Upper lobe of left lung (tissue), 6 donors: ENCODE measurements at regions not wholly inside any gene's neighbourhood (a gene's known extent, or its start where the extent isn't known, plus 50 kb on each side); places are given as distances from the start of the nearest gene placed in this dataset.

Source experiments
- ATAC-seq, 2 donors: fragments of 200-7000 bp; cut with Tn5 transposase; one replicate each; pipeline ENCODE4 v1.9.1; 2022; ENCODE audit warnings: mild to moderate bottlenecking in 2 of 2, moderate library complexity in 2 of 2; ENCODE audit not compliant: low FRiP score in 2 of 2
- DNase-seq, 2 donors: peaks; one replicate each; pipeline ENCODE4 v3.0.0-alpha.2; 2019 to 2020
- H3K27ac ChIP-seq, 4 donors: fragments of 200-600 bp; sonication (generic); one replicate each; pipeline ENCODE4 v1.5.1; 2016 to 2019
- H3K27me3 ChIP-seq, 4 donors: fragments of 200-600 bp; sonication (generic); one replicate each; pipeline ENCODE4 v1.5.1; 2017 to 2019
- H3K36me3 ChIP-seq, 4 donors: fragments of 200-600 bp; sonication (generic); one replicate each; pipeline ENCODE4 v1.5.1; 2016 to 2019
- H3K4me1 ChIP-seq, 4 donors: fragments of 200-600 bp; sonication (generic); one replicate each; pipeline ENCODE4 v1.5.1; 2018 to 2019
- H3K4me3 ChIP-seq, 4 donors: fragments of 200-600 bp; sonication (generic); one replicate each; pipeline ENCODE4 v1.5.1; 2017 to 2019; ENCODE audit warnings: mild to moderate bottlenecking in 2 of 4, moderate library complexity in 1 of 4
- H3K9me3 ChIP-seq, 4 donors: fragments of 200-600 bp; sonication (generic); one replicate each; pipeline ENCODE4 v1.5.1; 2018 to 2019
- EP300 ChIP-seq, 4 donors: sonication (generic); formaldehyde crosslinking; IDR thresholded peaks; one replicate each; pipeline ENCODE4 v1.5.1; 2017; ENCODE audit warnings: antibody characterized with exemption in 4 of 4, control low read depth in 2 of 4
- POLR2A ChIP-seq, 4 donors: fragments of 450-650 bp; IDR thresholded peaks; one replicate each; pipeline ENCODE4 v1.5.1; 2016 to 2017; ENCODE audit warnings: antibody characterized with exemption in 4 of 4, mild to moderate bottlenecking in 2 of 4
- POLR2AphosphoS5 ChIP-seq, 2 donors: sonication (generic); formaldehyde crosslinking; IDR thresholded peaks; one replicate each; pipeline ENCODE4 v1.5.1; 2017; ENCODE audit warnings: antibody characterized with exemption in 2 of 2
- WGBS, 2 donors: methylation state at CpG; one replicate each; pipeline ENCODE4 v1.1.5; 2017 to 2018; 5-methylcytosine and 5-hydroxymethylcytosine counted together
- TF ChIP-seq, protein P1 (sequence below), 6 experiments: fragments of 450-650 bp in 4 of 6; fragments of 200-600 bp in 2 of 6; sonication (generic) in 2 of 6; IDR thresholded peaks; one replicate each; pipeline ENCODE4 v1.5.1; 2016 to 2019; ENCODE audit warnings: antibody characterized with exemption in 6 of 6
- donor health status: DM: no; HTN: no; CAD: no; lungs with moderate emphysema.
- donor health status: DM: no; HTN: yes; CAD: no; lungs with severe emphysema.

DNA sequence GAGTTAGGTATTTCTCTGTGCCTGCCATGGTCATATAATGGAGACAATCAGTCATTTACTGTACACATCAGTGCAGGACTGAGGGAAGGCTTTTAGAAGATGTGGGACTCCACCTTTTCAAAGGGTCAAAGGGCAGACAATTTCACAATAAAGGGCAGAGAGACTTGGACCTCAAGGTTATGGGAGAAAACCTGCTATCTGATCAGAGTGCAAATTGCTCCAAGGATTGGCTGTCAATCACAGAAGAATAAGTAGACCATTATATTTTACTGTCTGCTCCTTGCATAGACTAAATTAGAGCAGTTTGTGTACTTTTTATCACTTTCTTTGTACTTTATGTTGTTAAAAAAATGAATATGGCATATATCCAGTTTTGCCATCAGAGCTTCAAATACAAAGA, 314.9 kb upstream of the ATP11B start:
- no peak overlapping the region for H3K4me3 ChIP-seq
- H3K27ac ChIP-seq = no peak overlapping the region
- H3K27me3 ChIP-seq = no peaks in the 10 kb centered on the region
- H3K4me1 ChIP-seq = no peaks in the 10 kb centered on the region
- no peaks in the 10 kb centered on the region for H3K36me3 ChIP-seq
- no peak for TF ChIP-seq POLR2A (IDR thresholded peaks at IDR 0.05)
- TF ChIP-seq, protein P1, sequence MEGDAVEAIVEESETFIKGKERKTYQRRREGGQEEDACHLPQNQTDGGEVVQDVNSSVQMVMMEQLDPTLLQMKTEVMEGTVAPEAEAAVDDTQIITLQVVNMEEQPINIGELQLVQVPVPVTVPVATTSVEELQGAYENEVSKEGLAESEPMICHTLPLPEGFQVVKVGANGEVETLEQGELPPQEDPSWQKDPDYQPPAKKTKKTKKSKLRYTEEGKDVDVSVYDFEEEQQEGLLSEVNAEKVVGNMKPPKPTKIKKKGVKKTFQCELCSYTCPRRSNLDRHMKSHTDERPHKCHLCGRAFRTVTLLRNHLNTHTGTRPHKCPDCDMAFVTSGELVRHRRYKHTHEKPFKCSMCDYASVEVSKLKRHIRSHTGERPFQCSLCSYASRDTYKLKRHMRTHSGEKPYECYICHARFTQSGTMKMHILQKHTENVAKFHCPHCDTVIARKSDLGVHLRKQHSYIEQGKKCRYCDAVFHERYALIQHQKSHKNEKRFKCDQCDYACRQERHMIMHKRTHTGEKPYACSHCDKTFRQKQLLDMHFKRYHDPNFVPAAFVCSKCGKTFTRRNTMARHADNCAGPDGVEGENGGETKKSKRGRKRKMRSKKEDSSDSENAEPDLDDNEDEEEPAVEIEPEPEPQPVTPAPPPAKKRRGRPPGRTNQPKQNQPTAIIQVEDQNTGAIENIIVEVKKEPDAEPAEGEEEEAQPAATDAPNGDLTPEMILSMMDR (IDR thresholded peaks at IDR 0.05) = no peak
- TF ChIP-seq EP300 (IDR thresholded peaks at IDR 0.05) = no peak
- TF ChIP-seq POLR2AphosphoS5 (IDR thresholded peaks at IDR 0.05) = no peak
- no peak for ATAC-seq
- no peaks in the 10 kb centered on the region for H3K9me3 ChIP-seq
- no peak for DNase-seq

DNA sequence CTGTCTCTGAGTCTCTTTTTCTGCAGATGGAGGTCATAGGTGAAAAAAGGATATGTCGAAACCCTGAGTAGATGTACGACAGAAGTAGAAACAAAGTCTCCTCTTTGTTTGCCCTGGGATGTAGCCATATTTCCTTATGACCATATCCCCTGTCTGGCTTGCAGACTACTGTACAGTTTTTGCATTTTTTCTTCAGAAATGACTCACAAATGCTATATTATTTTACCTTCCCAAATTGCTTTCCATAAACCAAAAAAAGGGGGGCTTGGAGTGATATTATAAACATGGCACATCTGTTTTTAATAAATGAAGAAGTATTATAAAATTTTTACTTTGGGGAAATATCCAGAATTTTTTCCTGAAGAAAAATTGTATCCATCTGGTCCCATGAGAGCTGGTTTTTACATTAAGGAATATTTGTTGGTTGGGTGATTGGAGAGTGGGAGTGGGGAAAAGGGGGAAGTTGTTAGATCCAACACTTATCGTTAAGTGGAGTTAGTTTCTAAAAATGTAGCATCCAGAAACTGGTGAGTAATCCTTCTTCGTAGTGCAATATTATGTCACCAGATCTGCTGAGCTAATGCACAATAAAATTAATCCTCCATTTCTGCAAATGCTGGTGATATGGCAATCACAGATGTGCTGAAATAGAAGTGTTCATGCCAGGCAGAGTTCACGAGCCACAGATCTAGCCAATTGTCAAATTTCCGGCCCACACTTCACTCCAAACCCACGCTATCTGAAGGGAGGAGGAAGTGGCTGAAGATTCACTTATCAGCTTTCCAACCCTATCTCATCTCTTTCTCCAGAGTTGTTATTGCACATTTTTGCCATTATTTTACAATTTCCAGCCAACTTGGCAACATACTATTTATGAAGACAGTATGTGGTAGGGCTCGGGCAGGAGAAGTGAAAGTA, 313.6 kb upstream of the ATP11B start:
- Histone ChIP-seq H3K4me3 (no peak overlapping the region), H3K9me3 (no peaks in the 10 kb centered on the region), H3K4me1 (no peaks in the 10 kb centered on the region), H3K27ac (no peak overlapping the region), H3K36me3 (no peaks in the 10 kb centered on the region), H3K27me3 (no peaks in the 10 kb centered on the region)
- ATAC-seq (no peak), DNase-seq (no peak)
- TF ChIP-seq EP300 (IDR thresholded peaks at IDR 0.05) (no peak), POLR2AphosphoS5 (IDR thresholded peaks at IDR 0.05) (no peak), POLR2A (IDR thresholded peaks at IDR 0.05) (no peak)
- TF ChIP-seq, protein P1 (IDR thresholded peaks at IDR 0.05) = no peak
- WGBS, 2 donors = 74 to 86% methylated on average over 8 of the region's 8 CpGs

DNA sequence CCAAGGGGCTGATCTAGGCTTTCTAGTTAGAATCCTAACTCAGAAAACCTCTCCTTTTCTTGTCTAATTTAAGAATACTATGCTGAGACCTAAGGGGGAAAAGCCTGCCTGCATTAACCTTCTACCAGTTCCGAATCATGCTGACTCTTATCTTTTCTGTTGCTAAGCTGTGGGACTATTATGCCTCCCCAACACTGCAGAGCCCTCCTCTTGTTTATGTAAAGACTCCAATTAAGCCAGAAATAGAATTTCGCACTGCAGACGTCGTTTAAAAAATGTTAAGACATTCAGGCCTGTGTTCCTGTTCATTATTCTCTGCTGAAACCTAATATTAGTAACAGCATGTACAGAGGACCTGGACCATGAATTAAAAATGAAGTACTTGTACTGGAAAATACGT, 310.6 kb upstream of the ATP11B start:
- 65 to 71% methylated on average over 5 of the region's 5 CpGs for WGBS, 2 donors
- TF ChIP-seq, protein P1 (IDR thresholded peaks at IDR 0.05) = no peak
- no peak for TF ChIP-seq EP300 (IDR thresholded peaks at IDR 0.05)
- TF ChIP-seq POLR2A (IDR thresholded peaks at IDR 0.05) = no peak
- no peak for TF ChIP-seq POLR2AphosphoS5 (IDR thresholded peaks at IDR 0.05)
- no peaks in the 10 kb centered on the region for H3K27me3 ChIP-seq
- H3K4me1 ChIP-seq = no peaks in the 10 kb centered on the region
- no peak overlapping the region for H3K4me3 ChIP-seq
- DNase-seq (no peak), ATAC-seq (no peak)
- H3K27ac ChIP-seq = no peak overlapping the region
- H3K9me3 ChIP-seq = no peaks in the 10 kb centered on the region
- no peaks in the 10 kb centered on the region for H3K36me3 ChIP-seq

DNA sequence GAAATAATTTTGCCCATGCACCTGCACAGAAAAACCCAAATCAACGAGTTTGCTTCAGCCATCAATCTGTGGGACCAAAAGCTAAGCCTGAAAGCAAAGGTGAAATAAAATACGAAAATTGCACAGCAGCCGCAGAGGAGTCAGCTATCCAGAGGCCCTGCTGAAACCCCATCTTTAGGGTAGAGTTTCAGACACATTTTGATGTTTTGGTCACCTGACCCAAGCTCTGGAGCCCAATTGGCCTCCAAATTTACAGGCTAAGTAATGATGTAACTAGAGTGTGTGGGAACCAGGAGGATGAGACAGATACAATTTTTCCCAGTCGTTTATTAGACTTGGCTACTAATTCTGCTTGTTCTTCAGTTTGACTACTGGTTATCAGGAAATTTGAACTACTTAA, 308.6 kb upstream of the ATP11B start:
- no peak for ATAC-seq
- no peak for DNase-seq
- WGBS, 2 donors = 74 to 78% methylated on average over 4 of the region's 4 CpGs
- H3K9me3 ChIP-seq = no peaks in the 10 kb centered on the region
- H3K27ac ChIP-seq = no peak overlapping the region
- no peaks in the 10 kb centered on the region for H3K4me1 ChIP-seq
- TF ChIP-seq, protein P1 (IDR thresholded peaks at IDR 0.05) = no peak
- TF ChIP-seq EP300 (IDR thresholded peaks at IDR 0.05) (no peak), POLR2AphosphoS5 (IDR thresholded peaks at IDR 0.05) (no peak)
- H3K27me3 ChIP-seq = no peaks in the 10 kb centered on the region
- H3K4me3 ChIP-seq = no peak overlapping the region
- H3K36me3 ChIP-seq = no peaks in the 10 kb centered on the region

DNA sequence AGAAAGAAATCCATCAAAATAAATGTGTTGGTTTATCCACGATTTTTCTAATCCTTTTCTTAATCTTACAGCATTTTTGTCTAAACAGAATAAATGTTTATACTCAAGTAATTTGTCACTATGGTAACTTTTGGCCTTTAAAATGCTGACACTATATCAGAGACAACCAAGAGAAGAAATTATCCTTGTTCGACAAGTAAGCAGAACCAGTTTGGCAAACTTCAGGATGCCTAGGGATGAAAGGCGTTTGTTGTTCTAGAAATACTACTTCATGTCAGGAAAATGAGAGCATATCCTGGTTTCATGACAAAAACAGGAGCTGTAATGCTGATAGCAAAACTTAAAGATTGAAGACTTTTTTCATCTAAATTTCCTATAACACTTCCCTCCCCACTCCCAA, 308.0 kb upstream of the ATP11B start:
- DNase-seq (no peak), ATAC-seq (no peak)
- Histone ChIP-seq H3K27ac (no peak overlapping the region), H3K27me3 (no peaks in the 10 kb centered on the region), H3K9me3 (no peaks in the 10 kb centered on the region), H3K4me1 (no peaks in the 10 kb centered on the region), H3K4me3 (no peak overlapping the region), H3K36me3 (no peaks in the 10 kb centered on the region)
- TF ChIP-seq POLR2A (IDR thresholded peaks at IDR 0.05) = no peak
- no peak for TF ChIP-seq EP300 (IDR thresholded peaks at IDR 0.05)
- TF ChIP-seq POLR2AphosphoS5 (IDR thresholded peaks at IDR 0.05) = no peak
- TF ChIP-seq, protein P1 (IDR thresholded peaks at IDR 0.05) = no peak
- WGBS, 2 donors = 48 to 54% methylated on average over 3 of the region's 3 CpGs
